ENCODE measurements at regions not wholly inside any gene's neighbourhood (a gene's known extent, or its start where the extent isn't known, plus 50 kb on each side); places are given as distances from the start of the nearest gene placed in this dataset.

GRCh38 chr1:87200875-87201638, 127.6 kb upstream of the LMO4 start:
- DNase-seq (ENCODE audit: low read depth in 1 of 2, low spot score in 1 of 2): peak in 1 of 2 experiments; percentile 82

GRCh38 chr1:87201768-87202167, 126.9 kb upstream of the LMO4 start:
- in situ Hi-C loops (cut with HindIII; ENCODE audit: low pct_unique_long_range_greater_than_20kb, low sequenced_read_pairs): no loop called here

More at GRCh38 chr1:87200875-87201638, 127.6 kb upstream of the LMO4 start:
- TF ChIP-seq JUND (IDR thresholded peaks at IDR 0.05; ENCODE audit: low read depth): no peak
- in situ Hi-C loops (cut with HindIII; ENCODE audit: low pct_unique_long_range_greater_than_20kb, low sequenced_read_pairs): no loop called here

GRCh38 chr1:87202451-87202850, 126.2 kb upstream of the LMO4 start:
- no peak for TF ChIP-seq JUND (IDR thresholded peaks at IDR 0.05; ENCODE audit: low read depth)
- in situ Hi-C loops (cut with HindIII; ENCODE audit: low pct_unique_long_range_greater_than_20kb, low sequenced_read_pairs): no loop called here
- DNase-seq (ENCODE audit: low read depth in 1 of 2, low spot score in 1 of 2): no peak

More at GRCh38 chr1:87201768-87202167, 126.9 kb upstream of the LMO4 start:
- no peak for DNase-seq (ENCODE audit: low read depth in 1 of 2, low spot score in 1 of 2)
- no peak for TF ChIP-seq JUND (IDR thresholded peaks at IDR 0.05; ENCODE audit: low read depth)

GRCh38 chr1:87202922-87203655, 125.6 kb upstream of the LMO4 start:
- no peak for DNase-seq (ENCODE audit: low read depth in 1 of 2, low spot score in 1 of 2)
- no peak for TF ChIP-seq JUND (IDR thresholded peaks at IDR 0.05; ENCODE audit: low read depth)
- in situ Hi-C loops (cut with HindIII; ENCODE audit: low pct_unique_long_range_greater_than_20kb, low sequenced_read_pairs): no loop called here

GRCh38 chr1:87203904-87204303, 124.8 kb upstream of the LMO4 start:
- in situ Hi-C loops (cut with HindIII; ENCODE audit: low pct_unique_long_range_greater_than_20kb, low sequenced_read_pairs): no loop called here
- TF ChIP-seq JUND (IDR thresholded peaks at IDR 0.05; ENCODE audit: low read depth): no peak
- no peak for DNase-seq (ENCODE audit: low read depth in 1 of 2, low spot score in 1 of 2)

- DNase-seq (ENCODE audit: low read depth in 1 of 2, low spot score in 1 of 2): no peak
- in situ Hi-C loops (cut with HindIII; ENCODE audit: low pct_unique_long_range_greater_than_20kb, low sequenced_read_pairs): no loop called here
- no peak for TF ChIP-seq JUND (IDR thresholded peaks at IDR 0.05; ENCODE audit: low read depth)
Measured at GRCh38 chr1:87204441-87204840, 124.2 kb upstream of the LMO4 start.

GRCh38 chr1:87204921-87205320, 123.8 kb upstream of the LMO4 start:
- in situ Hi-C loops (cut with HindIII; ENCODE audit: low pct_unique_long_range_greater_than_20kb, low sequenced_read_pairs): no loop called here
- no peak for DNase-seq (ENCODE audit: low read depth in 1 of 2, low spot score in 1 of 2)
- TF ChIP-seq JUND (IDR thresholded peaks at IDR 0.05; ENCODE audit: low read depth): no peak

GRCh38 chr1:87206044-87206831, 122.4 kb upstream of the LMO4 start:
- in situ Hi-C loops (cut with HindIII; ENCODE audit: low pct_unique_long_range_greater_than_20kb, low sequenced_read_pairs): no loop called here
- no peak for TF ChIP-seq JUND (IDR thresholded peaks at IDR 0.05; ENCODE audit: low read depth)
- no peak for DNase-seq (ENCODE audit: low read depth in 1 of 2, low spot score in 1 of 2)

GRCh38 chr1:87208080-87208479, 120.6 kb upstream of the LMO4 start:
- in situ Hi-C loops (cut with HindIII; ENCODE audit: low pct_unique_long_range_greater_than_20kb, low sequenced_read_pairs): no loop called here
- DNase-seq (ENCODE audit: low read depth in 1 of 2, low spot score in 1 of 2): no peak
- TF ChIP-seq JUND (IDR thresholded peaks at IDR 0.05; ENCODE audit: low read depth): no peak

GRCh38 chr1:87208931-87209330, 119.7 kb upstream of the LMO4 start:
- TF ChIP-seq JUND (IDR thresholded peaks at IDR 0.05; ENCODE audit: low read depth): no peak
- DNase-seq (ENCODE audit: low read depth in 1 of 2, low spot score in 1 of 2): no peak
- in situ Hi-C loops (cut with HindIII; ENCODE audit: low pct_unique_long_range_greater_than_20kb, low sequenced_read_pairs): no loop called here

GRCh38 chr1:87210151-87210550, 118.5 kb upstream of the LMO4 start:
- TF ChIP-seq JUND (IDR thresholded peaks at IDR 0.05; ENCODE audit: low read depth): no peak
- DNase-seq (ENCODE audit: low read depth in 1 of 2, low spot score in 1 of 2): no peak
- in situ Hi-C loops (cut with HindIII; ENCODE audit: low pct_unique_long_range_greater_than_20kb, low sequenced_read_pairs): no loop called here

GRCh38 chr1:87212431-87213134, 116.1 kb upstream of the LMO4 start:
- no peak for TF ChIP-seq JUND (IDR thresholded peaks at IDR 0.05; ENCODE audit: low read depth)
- no peak for DNase-seq (ENCODE audit: low read depth in 1 of 2, low spot score in 1 of 2)
- in situ Hi-C loops (cut with HindIII; ENCODE audit: low pct_unique_long_range_greater_than_20kb, low sequenced_read_pairs): no loop called here

Data from T47D (cell line).